ENCODE measurements at regions not wholly inside any gene's neighbourhood (a gene's known extent, or its start where the extent isn't known, plus 50 kb on each side); places are given as distances from the start of the nearest gene placed in this dataset.

- DNase-seq: no peak
These were observed 242.9 kb downstream of the ARL6IP6 start for GRCh38 chr2:152961351-152961750.

GRCh38 chr2:152950126-152950525, 231.7 kb downstream of the ARL6IP6 start:
- DNase-seq: peak; percentile 5

- no peak for DNase-seq
These were observed 225.7 kb downstream of the ARL6IP6 start for GRCh38 chr2:152944099-152944498.

GRCh38 chr2:152942940-152943440, 224.6 kb downstream of the ARL6IP6 start:
- DNase-seq: no peak

- DNase-seq: no peak
These were observed 212.1 kb downstream of the ARL6IP6 start for GRCh38 chr2:152930501-152930900.

GRCh38 chr2:152929628-152930027, 211.2 kb downstream of the ARL6IP6 start:
- no peak for DNase-seq

GRCh38 chr2:152925547-152926448, 207.4 kb downstream of the ARL6IP6 start:
- DNase-seq: peak; percentile 77

- DNase-seq: peak; percentile 40
These were observed 206.3 kb downstream of the ARL6IP6 start for GRCh38 chr2:152924722-152925121.

GRCh38 chr2:152924219-152924618, 205.8 kb downstream of the ARL6IP6 start:
- no peak for DNase-seq

- no peak for DNase-seq
These were observed 202.4 kb downstream of the ARL6IP6 start for GRCh38 chr2:152920846-152921245.

- DNase-seq: no peak
These were observed 192.6 kb downstream of the ARL6IP6 start for GRCh38 chr2:152910970-152911369.

GRCh38 chr2:152907046-152907445, 188.6 kb downstream of the ARL6IP6 start:
- DNase-seq: no peak

GRCh38 chr2:152894051-152894450, 175.6 kb downstream of the ARL6IP6 start:
- DNase-seq: no peak

GRCh38 chr2:152890736-152891135, 172.3 kb downstream of the ARL6IP6 start:
- DNase-seq: no peak

GRCh38 chr2:152883951-152884487, 165.6 kb downstream of the ARL6IP6 start:
- DNase-seq: no peak

GRCh38 chr2:152881527-152881926, 163.1 kb downstream of the ARL6IP6 start:
- DNase-seq: no peak

GRCh38 chr2:152879275-152879674, 160.9 kb downstream of the ARL6IP6 start:
- no peak for DNase-seq

GRCh38 chr2:152875701-152876695, 157.6 kb downstream of the ARL6IP6 start:
- no peak for DNase-seq

GRCh38 chr2:152874955-152875354, 156.5 kb downstream of the ARL6IP6 start:
- DNase-seq: no peak

GRCh38 chr2:152870239-152870638, 151.8 kb downstream of the ARL6IP6 start:
- no peak for DNase-seq

- DNase-seq: no peak
These were observed 149.0 kb downstream of the ARL6IP6 start for GRCh38 chr2:152867397-152867796.

- no peak for DNase-seq
These were observed 146.3 kb downstream of the ARL6IP6 start for GRCh38 chr2:152864601-152865149.

GRCh38 chr2:152863826-152864225, 145.4 kb downstream of the ARL6IP6 start:
- DNase-seq: no peak

Data from RPMI8226 (cell line).